T-helper 17 cell (primary cell): ENCODE measurements at regions not wholly inside any gene's neighbourhood (a gene's known extent, or its start where the extent isn't known, plus 50 kb on each side); places are given as distances from the start of the nearest gene placed in this dataset.
"Not testable (repeated sequence)": the region's sequence is repeated elsewhere in the genome, so short reads cannot be mapped to it uniquely, and the experiment has no call there.

Source experiments
- ATAC-seq: fragments of 150-1000 bp; cut with Tn5 transposase; 2 replicates; pipeline ENCODE4 v1.10.0; 2021; ENCODE audit warnings: mild to moderate bottlenecking, moderate library complexity
- DNase-seq, 3 donors: peaks; one replicate each; pipeline versions ENCODE4 v3.0.0 to v3.0.0-alpha.2; 2020 to 2021
- H3K9me3 ChIP-seq: one replicate; pipeline ENCODE4 v1.7.0; 2013; ENCODE audit warnings: low read length, mild to moderate bottlenecking; ENCODE audit not compliant: control insufficient read depth, poor library complexity, severe bottlenecking
- H3K27ac Mint-ChIP-seq: one replicate; pipeline ENCODE4 v1.8.0; 2022; ENCODE audit warnings: mild to moderate bottlenecking, moderate library complexity, mixed read lengths
- H3K27me3 Mint-ChIP-seq: one replicate; pipeline ENCODE4 v1.8.0; 2022; ENCODE audit warnings: mixed read lengths
- H3K36me3 Mint-ChIP-seq: one replicate; pipeline ENCODE4 v1.8.0; 2022; ENCODE audit warnings: low read depth, mixed read lengths
- H3K4me1 Mint-ChIP-seq: one replicate; pipeline ENCODE4 v1.8.0; 2022; ENCODE audit warnings: mild to moderate bottlenecking, mixed read lengths
- H3K4me3 Mint-ChIP-seq: one replicate; pipeline ENCODE4 v1.8.0; 2022; ENCODE audit warnings: mild to moderate bottlenecking, moderate library complexity, mixed read lengths

- Mint-ChIP-seq H3K27ac (no peak overlapping the region), H3K36me3 (peaks cover 2% of the 10 kb centered on the region), H3K27me3 (no peaks in the 10 kb centered on the region), H3K4me1 (peaks cover 2% of the 10 kb centered on the region), H3K4me3 (no peak overlapping the region)
- no peak for DNase-seq
- no peak for ATAC-seq
- no peaks in the 10 kb centered on the region for H3K9me3 ChIP-seq
Measured at GRCh38 chr10:123394382-123394781, 240.2 kb downstream of the BUB3 start.

GRCh38 chr10:123395234-123395633 is 241.0 kb downstream of the BUB3 start:
- H3K4me1 Mint-ChIP-seq, H3K27ac Mint-ChIP-seq, H3K9me3 ChIP-seq, H3K4me3 Mint-ChIP-seq, H3K27me3 Mint-ChIP-seq, H3K36me3 Mint-ChIP-seq, ATAC-seq, DNase-seq: not testable (repeated sequence)

- no peak for ATAC-seq
- no peak overlapping the region for H3K27ac Mint-ChIP-seq
- H3K27me3 Mint-ChIP-seq, result no peaks in the 10 kb centered on the region
- peaks cover 2% of the 10 kb centered on the region for H3K36me3 Mint-ChIP-seq
- DNase-seq, result no peak
- H3K9me3 ChIP-seq, result no peaks in the 10 kb centered on the region
- H3K4me1 Mint-ChIP-seq, result peaks cover 2% of the 10 kb centered on the region
- H3K4me3 Mint-ChIP-seq, result no peak overlapping the region
Measured at GRCh38 chr10:123395906-123396305, 241.7 kb downstream of the BUB3 start.

GRCh38 chr10:123398180-123398591 is 244.0 kb downstream of the BUB3 start:
- no peak overlapping the region for H3K27ac Mint-ChIP-seq
- ATAC-seq (no peak), DNase-seq (no peak)
- H3K4me3 Mint-ChIP-seq, result no peak overlapping the region
- H3K4me1 Mint-ChIP-seq, result peaks cover 2% of the 10 kb centered on the region
- H3K9me3 ChIP-seq, result no peaks in the 10 kb centered on the region
- H3K36me3 Mint-ChIP-seq, result peaks cover 2% of the 10 kb centered on the region
- no peaks in the 10 kb centered on the region for H3K27me3 Mint-ChIP-seq

GRCh38 chr10:123398756-123399155 is 244.6 kb downstream of the BUB3 start:
- Mint-ChIP-seq H3K36me3 (peaks cover 2% of the 10 kb centered on the region), H3K27me3 (no peaks in the 10 kb centered on the region), H3K27ac (no peak overlapping the region), H3K4me3 (no peak overlapping the region), H3K4me1 (peaks cover 2% of the 10 kb centered on the region)
- DNase-seq, result no peak
- no peak for ATAC-seq
- H3K9me3 ChIP-seq, result no peaks in the 10 kb centered on the region

- no peaks in the 10 kb centered on the region for H3K27me3 Mint-ChIP-seq
- ATAC-seq (no peak), DNase-seq (no peak)
- no peaks in the 10 kb centered on the region for H3K9me3 ChIP-seq
- H3K4me3 Mint-ChIP-seq, result no peak overlapping the region
- H3K36me3 Mint-ChIP-seq, result peaks cover 4% of the 10 kb centered on the region
- no peak overlapping the region for H3K27ac Mint-ChIP-seq
- H3K4me1 Mint-ChIP-seq, result peaks cover 2% of the 10 kb centered on the region
Measured at GRCh38 chr10:123399276-123399839, 245.2 kb downstream of the BUB3 start.

GRCh38 chr10:123402021-123402420 is 247.8 kb downstream of the BUB3 start:
- peaks cover 2% of the 10 kb centered on the region for H3K4me1 Mint-ChIP-seq
- H3K27ac Mint-ChIP-seq, result no peak overlapping the region
- no peak for DNase-seq
- peaks cover 2% of the 10 kb centered on the region for H3K36me3 Mint-ChIP-seq
- no peak overlapping the region for H3K4me3 Mint-ChIP-seq
- H3K9me3 ChIP-seq, result no peaks in the 10 kb centered on the region
- H3K27me3 Mint-ChIP-seq, result no peaks in the 10 kb centered on the region
- no peak for ATAC-seq

GRCh38 chr10:123402656-123403055 is 248.5 kb downstream of the BUB3 start:
- H3K27me3 Mint-ChIP-seq, result no peaks in the 10 kb centered on the region
- H3K27ac Mint-ChIP-seq, result no peak overlapping the region
- no peak overlapping the region for H3K4me3 Mint-ChIP-seq
- no peak for DNase-seq
- peak; percentile 67 for ATAC-seq
- H3K9me3 ChIP-seq, result no peaks in the 10 kb centered on the region
- peaks cover 2% of the 10 kb centered on the region for H3K36me3 Mint-ChIP-seq
- no peaks in the 10 kb centered on the region for H3K4me1 Mint-ChIP-seq

GRCh38 chr10:123404357-123404756 is 250.2 kb downstream of the BUB3 start:
- ATAC-seq (no peak), DNase-seq (no peak)
- H3K4me3 Mint-ChIP-seq, result no peak overlapping the region
- H3K36me3 Mint-ChIP-seq, result peaks cover 2% of the 10 kb centered on the region
- no peaks in the 10 kb centered on the region for H3K4me1 Mint-ChIP-seq
- H3K9me3 ChIP-seq, result no peaks in the 10 kb centered on the region
- no peak overlapping the region for H3K27ac Mint-ChIP-seq
- no peaks in the 10 kb centered on the region for H3K27me3 Mint-ChIP-seq

GRCh38 chr10:123408660-123409059 is 254.5 kb downstream of the BUB3 start:
- Mint-ChIP-seq H3K4me1 (no peaks in the 10 kb centered on the region), H3K27me3 (no peaks in the 10 kb centered on the region), H3K4me3 (no peak overlapping the region), H3K36me3 (peaks cover 4% of the 10 kb centered on the region), H3K27ac (no peak overlapping the region)
- no peaks in the 10 kb centered on the region for H3K9me3 ChIP-seq
- DNase-seq (no peak), ATAC-seq (no peak)

GRCh38 chr10:123409426-123409825 is 255.2 kb downstream of the BUB3 start:
- no peak overlapping the region for H3K27ac Mint-ChIP-seq
- H3K9me3 ChIP-seq, result no peaks in the 10 kb centered on the region
- ATAC-seq (no peak), DNase-seq (no peak)
- H3K27me3 Mint-ChIP-seq, result no peaks in the 10 kb centered on the region
- H3K4me1 Mint-ChIP-seq, result no peaks in the 10 kb centered on the region
- H3K4me3 Mint-ChIP-seq, result no peak overlapping the region
- H3K36me3 Mint-ChIP-seq, result peaks cover 2% of the 10 kb centered on the region

- Mint-ChIP-seq H3K27ac (no peak overlapping the region), H3K4me1 (no peaks in the 10 kb centered on the region), H3K4me3 (no peak overlapping the region), H3K27me3 (no peaks in the 10 kb centered on the region), H3K36me3 (peaks cover 2% of the 10 kb centered on the region)
- no peak for ATAC-seq
- no peak for DNase-seq
- H3K9me3 ChIP-seq, result no peaks in the 10 kb centered on the region
Measured at GRCh38 chr10:123409884-123410283, 255.7 kb downstream of the BUB3 start.

- no peak for ATAC-seq
- Mint-ChIP-seq H3K27ac (no peak overlapping the region), H3K27me3 (no peaks in the 10 kb centered on the region), H3K36me3 (peaks cover 2% of the 10 kb centered on the region), H3K4me1 (no peaks in the 10 kb centered on the region), H3K4me3 (no peak overlapping the region)
- no peaks in the 10 kb centered on the region for H3K9me3 ChIP-seq
- no peak for DNase-seq
Measured at GRCh38 chr10:123413353-123413752, 252.8 kb upstream of the GPR26 start.

GRCh38 chr10:123415523-123415922 is 250.6 kb upstream of the GPR26 start:
- H3K27me3 Mint-ChIP-seq, result no peaks in the 10 kb centered on the region
- ATAC-seq, result no peak
- H3K27ac Mint-ChIP-seq, result no peak overlapping the region
- H3K4me1 Mint-ChIP-seq, result no peaks in the 10 kb centered on the region
- no peak for DNase-seq
- no peaks in the 10 kb centered on the region for H3K9me3 ChIP-seq
- no peak overlapping the region for H3K4me3 Mint-ChIP-seq
- peaks cover 2% of the 10 kb centered on the region for H3K36me3 Mint-ChIP-seq
